ENCODE measurements at regions not wholly inside any gene's neighbourhood (a gene's known extent, or its start where the extent isn't known, plus 50 kb on each side); places are given as distances from the start of the nearest gene placed in this dataset.

GRCh38 chr5:158032246-158032645 is 173.3 kb upstream of the CLINT1 start:
- no peak for DNase-seq (ENCODE audit: low read depth in 1 of 2, low spot score in 1 of 2)
- H3K27ac ChIP-seq (replicated peaks) = no peak overlapping the region
- no peak overlapping the region for H3K4me3 ChIP-seq (replicated peaks; ENCODE audit: insufficient read depth, low read length)
- no peaks in the 10 kb centered on the region for H3K27me3 ChIP-seq (ENCODE audit: insufficient read depth, poor library complexity, severe bottlenecking)
- TF ChIP-seq CTCF (IDR thresholded peaks at IDR 0.05; ENCODE audit: insufficient read depth, low read length) (no peak), REST (IDR thresholded peaks at IDR 0.05; ENCODE audit: insufficient replicate concordance, low read depth) (no peak), SPI1 (IDR thresholded peaks at IDR 0.05; ENCODE audit: borderline replicate concordance, low read depth) (no peak), GABPA (IDR thresholded peaks at IDR 0.05; ENCODE audit: low read depth) (no peak), POLR2AphosphoS5 (IDR thresholded peaks at IDR 0.05; ENCODE audit: low read depth) (no peak)

GRCh38 chr5:158027806-158028775 is 169.1 kb upstream of the CLINT1 start:
- TF ChIP-seq REST (IDR thresholded peaks at IDR 0.05; ENCODE audit: insufficient replicate concordance, low read depth) (no peak), CTCF (IDR thresholded peaks at IDR 0.05; ENCODE audit: insufficient read depth, low read length) (no peak), SPI1 (IDR thresholded peaks at IDR 0.05; ENCODE audit: borderline replicate concordance, low read depth) (no peak), POLR2AphosphoS5 (IDR thresholded peaks at IDR 0.05; ENCODE audit: low read depth) (no peak), GABPA (IDR thresholded peaks at IDR 0.05; ENCODE audit: low read depth) (no peak)
- no peak for DNase-seq (ENCODE audit: low read depth in 1 of 2, low spot score in 1 of 2)
- no peaks in the 10 kb centered on the region for H3K27me3 ChIP-seq (ENCODE audit: insufficient read depth, poor library complexity, severe bottlenecking)
- H3K4me3 ChIP-seq (replicated peaks; ENCODE audit: insufficient read depth, low read length) = no peak overlapping the region
- no peak overlapping the region for H3K27ac ChIP-seq (replicated peaks)

GRCh38 chr5:158026304-158027031 is 167.5 kb upstream of the CLINT1 start:
- no peak for DNase-seq (ENCODE audit: low read depth in 1 of 2, low spot score in 1 of 2)
- no peak overlapping the region for H3K4me3 ChIP-seq (replicated peaks; ENCODE audit: insufficient read depth, low read length)
- no peak overlapping the region for H3K27ac ChIP-seq (replicated peaks)
- no peaks in the 10 kb centered on the region for H3K27me3 ChIP-seq (ENCODE audit: insufficient read depth, poor library complexity, severe bottlenecking)
- TF ChIP-seq GABPA (IDR thresholded peaks at IDR 0.05; ENCODE audit: low read depth) = no peak
- no peak for TF ChIP-seq POLR2AphosphoS5 (IDR thresholded peaks at IDR 0.05; ENCODE audit: low read depth)
- no peak for TF ChIP-seq CTCF (IDR thresholded peaks at IDR 0.05; ENCODE audit: insufficient read depth, low read length)
- TF ChIP-seq SPI1 (IDR thresholded peaks at IDR 0.05; ENCODE audit: borderline replicate concordance, low read depth) = no peak
- TF ChIP-seq REST (IDR thresholded peaks at IDR 0.05; ENCODE audit: insufficient replicate concordance, low read depth) = no peak

Measured in HL-60 (cell line).